Iris pigment epithelial cell (primary cell): ENCODE measurements at regions not wholly inside any gene's neighbourhood (a gene's known extent, or its start where the extent isn't known, plus 50 kb on each side); places are given as distances from the start of the nearest gene placed in this dataset.

Experiments used
- DNase-seq: peaks from one replicate; pipeline ENCODE4 v3.0.0-alpha.2; 2011; ENCODE audit warnings: low read depth

- no peak for DNase-seq
Measured at GRCh38 chr16:86151239-86151851, 252.4 kb downstream of the IRF8 start.

GRCh38 chr16:86156155-86156554 is 257.2 kb downstream of the IRF8 start:
- DNase-seq: no peak

- DNase-seq: peak; percentile 24
Measured at GRCh38 chr16:86157616-86158247, 258.8 kb downstream of the IRF8 start.

- DNase-seq: no peak
Measured at GRCh38 chr16:86158688-86159360, 259.9 kb downstream of the IRF8 start.

- DNase-seq: no peak
Measured at GRCh38 chr16:86165479-86165878, 266.5 kb downstream of the IRF8 start.

GRCh38 chr16:86166414-86166813 is 267.5 kb downstream of the IRF8 start:
- no peak for DNase-seq

- DNase-seq: no peak
Measured at GRCh38 chr16:86167061-86167460, 268.1 kb downstream of the IRF8 start.

GRCh38 chr16:86170720-86171119 is 271.8 kb downstream of the IRF8 start:
- peak; percentile 19 for DNase-seq

GRCh38 chr16:86171329-86171728 is 272.4 kb downstream of the IRF8 start:
- DNase-seq: peak; percentile 97

- DNase-seq: no peak
Measured at GRCh38 chr16:86175816-86176215, 276.9 kb downstream of the IRF8 start.

GRCh38 chr16:86176462-86176861 is 277.5 kb downstream of the IRF8 start:
- no peak for DNase-seq

- DNase-seq: no peak
Measured at GRCh38 chr16:86180244-86180643, 281.3 kb downstream of the IRF8 start.

GRCh38 chr16:86180780-86181179 is 281.8 kb downstream of the IRF8 start:
- DNase-seq: no peak

- DNase-seq: no peak
Measured at GRCh38 chr16:86181526-86181925, 282.6 kb downstream of the IRF8 start.

GRCh38 chr16:86184185-86184584 is 285.2 kb downstream of the IRF8 start:
- no peak for DNase-seq

GRCh38 chr16:86185089-86185488 is 286.1 kb downstream of the IRF8 start:
- DNase-seq: no peak

GRCh38 chr16:86186313-86186712 is 287.4 kb downstream of the IRF8 start:
- no peak for DNase-seq

GRCh38 chr16:86189934-86190333 is 291.0 kb downstream of the IRF8 start:
- DNase-seq: no peak

GRCh38 chr16:86191663-86192062 is 292.7 kb downstream of the IRF8 start:
- DNase-seq: no peak

GRCh38 chr16:86193528-86194193 is 294.7 kb downstream of the IRF8 start:
- no peak for DNase-seq

- DNase-seq: no peak
Measured at GRCh38 chr16:86195863-86196630, 297.1 kb downstream of the IRF8 start.
